Karpas-422 (cell line): ENCODE measurements at regions not wholly inside any gene's neighbourhood (a gene's known extent, or its start where the extent isn't known, plus 50 kb on each side); places are given as distances from the start of the nearest gene placed in this dataset.
"Not testable (repeated sequence)": the region's sequence is repeated elsewhere in the genome, so short reads cannot be mapped to it uniquely, and the experiment has no call there.

Experiments used
- DNase-seq: peaks from one replicate; pipeline ENCODE4 v3.0.0-alpha.2; 2015
- H2AFZ ChIP-seq: fragments of 200-600 bp; sonication (generic); 2 replicates; pipeline ENCODE4 v1.6.1; 2014; ENCODE audit warnings: antibody characterized with exemption, low read length, mixed read lengths
- H3K27ac ChIP-seq: fragments of 200-600 bp; sonication (generic); 2 replicates; pipeline ENCODE4 v1.5.1; 2014; ENCODE audit warnings: mild to moderate bottlenecking, low read length, moderate library complexity
- H3K27me3 ChIP-seq: fragments of 200-600 bp; sonication (generic); 2 replicates; pipeline ENCODE4 v1.6.1; 2014; ENCODE audit warnings: low read length, mixed read lengths
- H3K36me3 ChIP-seq: fragments of 200-600 bp; sonication (generic); 2 replicates; pipeline ENCODE4 v1.6.1; 2014; ENCODE audit warnings: low read length, mixed read lengths; ENCODE audit not compliant: insufficient read depth
- H3K4me1 ChIP-seq: fragments of 200-600 bp; sonication (generic); 2 replicates; pipeline ENCODE4 v1.6.1; 2014; ENCODE audit warnings: mild to moderate bottlenecking, low read length, mixed read lengths
- H3K4me2 ChIP-seq: fragments of 200-600 bp; sonication (generic); 2 replicates; pipeline ENCODE4 v1.6.1; 2014; ENCODE audit warnings: low read length, low read depth, mild to moderate bottlenecking; ENCODE audit not compliant: poor library complexity, severe bottlenecking
- H3K4me3 ChIP-seq: fragments of 200-600 bp; sonication (generic); 2 replicates; pipeline ENCODE4 v1.5.1; 2014; ENCODE audit warnings: mild to moderate bottlenecking, antibody characterized with exemption, low read length, mixed read lengths
- H3K79me2 ChIP-seq: fragments of 200-600 bp; sonication (generic); 2 replicates; pipeline ENCODE4 v1.6.1; 2014; ENCODE audit warnings: mild to moderate bottlenecking, low read length, mixed read lengths
- H3K9ac ChIP-seq: fragments of 200-600 bp; sonication (generic); 2 replicates; pipeline ENCODE4 v1.6.0; 2014; ENCODE audit warnings: low read length
- H3K9me2 ChIP-seq: fragments of 200-600 bp; sonication (generic), shearing (Covaris generic); replicated peaks from 2 replicates; pipeline ENCODE4 v1.6.0; 2014; ENCODE audit warnings: mild to moderate bottlenecking, low read length, moderate library complexity; ENCODE audit not compliant: insufficient read depth
- H3K9me3 ChIP-seq: fragments of 300-700, 200-600 bp; sonication (generic); 2 replicates; pipeline ENCODE4 v1.6.1; 2014; ENCODE audit warnings: low read length, mixed read lengths
- H4K20me1 ChIP-seq: fragments of 200-600 bp; sonication (generic); 2 replicates; pipeline ENCODE4 v1.6.1; 2014; ENCODE audit warnings: mild to moderate bottlenecking, antibody characterized with exemption, low read length, low read depth; ENCODE audit not compliant: insufficient read depth

DNA sequence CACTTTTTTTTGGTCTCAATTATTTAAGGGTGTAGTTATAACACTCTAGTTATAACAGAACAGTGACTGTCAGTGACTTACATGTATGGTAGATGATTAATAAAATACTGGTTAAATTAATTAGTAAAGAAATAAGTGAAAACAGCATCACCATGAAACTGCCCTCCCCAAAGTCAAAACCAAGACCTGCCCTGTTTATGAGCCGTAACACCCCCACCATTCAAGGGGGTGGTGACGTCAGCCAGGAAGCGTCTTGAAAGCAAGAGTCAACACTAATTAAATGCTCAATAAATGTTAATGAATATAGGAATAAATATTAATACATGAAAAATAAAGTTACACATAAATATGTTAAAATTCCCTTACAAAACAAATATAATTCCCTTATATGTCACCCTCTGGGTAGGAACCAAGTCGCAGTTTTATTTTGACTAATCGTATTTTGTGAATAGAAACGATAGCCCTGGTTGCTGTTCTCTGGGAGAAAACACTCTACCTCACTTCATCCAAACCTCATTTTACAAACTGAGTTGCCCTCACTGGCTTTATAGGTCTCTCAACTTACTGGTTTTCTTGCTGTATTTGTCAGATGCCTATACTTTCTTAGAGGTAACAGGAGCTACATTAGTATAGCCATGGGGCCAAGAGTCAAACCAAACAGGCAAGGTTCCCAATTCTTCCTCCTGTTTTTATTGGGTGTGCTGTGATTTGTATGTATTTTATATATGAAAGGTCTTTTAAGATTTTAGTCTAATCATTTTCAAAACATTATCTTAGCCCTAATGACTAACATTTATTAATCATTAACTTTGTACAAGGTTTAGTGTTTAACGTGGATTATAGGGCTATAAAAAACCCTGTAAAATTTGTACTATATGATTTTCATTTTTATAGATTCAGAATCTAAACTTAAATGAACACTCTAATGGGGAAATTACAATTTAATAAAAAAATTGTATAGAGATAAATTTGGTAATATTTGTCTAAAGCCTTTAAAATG lies 227.9 kb upstream of the IRAK1BP1 start:
- Histone ChIP-seq H3K27ac (no peak overlapping the region), H3K4me1 (no peaks in the 10 kb centered on the region), H3K9ac (no peak overlapping the region), H3K9me3 (no peaks in the 10 kb centered on the region), H2AFZ (no peak overlapping the region), H3K79me2 (no peaks in the 10 kb centered on the region), H3K4me3 (no peak overlapping the region), H3K9me2 (no peaks in the 10 kb centered on the region), H3K27me3 (no peaks in the 10 kb centered on the region), H3K4me2 (no peak overlapping the region), H4K20me1 (no peaks in the 10 kb centered on the region), H3K36me3 (no peaks in the 10 kb centered on the region)
- DNase-seq: no peak

DNA sequence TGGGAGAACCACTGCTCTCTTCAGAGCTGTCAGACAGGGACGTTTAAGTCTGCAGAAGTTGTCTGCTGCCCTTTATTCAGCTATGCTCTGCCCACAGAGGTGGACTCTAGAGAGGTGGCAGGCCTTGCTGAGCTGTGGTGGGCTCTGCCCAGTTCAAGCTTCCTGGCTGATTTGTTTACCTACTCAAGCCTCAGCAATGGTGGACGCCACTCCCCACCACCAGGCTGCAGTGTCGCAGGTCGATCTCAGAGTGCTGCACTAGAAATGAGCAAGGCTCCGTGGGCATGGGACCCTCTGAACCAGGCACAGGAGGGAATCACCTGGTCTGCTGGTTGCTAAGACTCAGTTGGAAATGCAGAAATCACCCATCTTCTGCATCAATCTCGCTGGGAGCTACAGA lies 223.4 kb upstream of the IRAK1BP1 start:
- H3K9ac ChIP-seq, H3K27ac ChIP-seq, H3K9me3 ChIP-seq, H2AFZ ChIP-seq, H4K20me1 ChIP-seq, H3K4me1 ChIP-seq, H3K36me3 ChIP-seq, H3K4me3 ChIP-seq, H3K4me2 ChIP-seq, H3K9me2 ChIP-seq, H3K27me3 ChIP-seq, H3K79me2 ChIP-seq, DNase-seq: not testable (repeated sequence)

DNA sequence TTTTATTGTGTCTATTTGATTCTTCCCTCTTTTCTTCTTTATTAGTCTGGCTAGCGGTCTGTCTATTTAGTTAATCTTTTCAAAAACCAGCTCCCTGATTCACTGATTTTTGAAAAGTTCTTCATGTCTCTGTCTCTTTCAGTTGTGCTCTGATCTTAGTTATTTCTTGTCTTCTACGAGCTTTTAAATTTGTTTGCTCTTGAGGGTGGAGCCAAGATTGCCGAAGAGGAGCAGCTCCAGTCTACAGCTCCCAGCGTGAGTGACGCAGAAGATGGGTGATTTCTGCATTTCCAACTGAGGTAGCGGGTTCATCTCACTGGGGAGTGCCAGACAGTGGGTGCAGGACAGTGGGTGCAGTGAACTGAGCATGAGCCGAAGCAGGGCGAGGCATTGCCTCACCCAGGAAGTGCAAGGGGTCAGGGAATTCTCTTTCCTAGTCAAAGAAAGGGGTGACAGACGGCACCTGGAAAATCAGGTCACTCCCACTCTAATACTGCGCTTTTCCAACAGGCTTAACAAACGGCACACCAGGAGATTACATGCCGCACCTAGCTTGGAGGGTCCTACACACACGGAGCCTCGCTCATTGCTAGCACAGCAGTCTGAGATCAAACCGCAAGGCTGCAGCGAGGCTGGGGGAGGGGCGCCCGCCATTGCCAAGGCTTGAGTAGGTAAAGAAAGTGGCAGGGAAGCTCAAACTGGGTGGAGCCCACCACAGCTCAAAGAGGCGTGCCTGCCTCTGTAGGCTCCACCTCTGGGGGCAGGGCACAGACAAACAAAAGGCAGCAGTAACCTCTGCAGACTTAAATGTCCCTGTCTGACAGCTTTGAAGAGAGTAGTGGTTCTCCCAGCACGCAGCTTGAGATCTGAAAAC lies 220.6 kb upstream of the IRAK1BP1 start:
- H3K9me2 ChIP-seq, H3K27ac ChIP-seq, H3K4me1 ChIP-seq, H3K4me2 ChIP-seq, DNase-seq, H3K27me3 ChIP-seq, H3K4me3 ChIP-seq, H3K36me3 ChIP-seq, H2AFZ ChIP-seq, H4K20me1 ChIP-seq, H3K79me2 ChIP-seq, H3K9me3 ChIP-seq, H3K9ac ChIP-seq: not testable (repeated sequence)

DNA sequence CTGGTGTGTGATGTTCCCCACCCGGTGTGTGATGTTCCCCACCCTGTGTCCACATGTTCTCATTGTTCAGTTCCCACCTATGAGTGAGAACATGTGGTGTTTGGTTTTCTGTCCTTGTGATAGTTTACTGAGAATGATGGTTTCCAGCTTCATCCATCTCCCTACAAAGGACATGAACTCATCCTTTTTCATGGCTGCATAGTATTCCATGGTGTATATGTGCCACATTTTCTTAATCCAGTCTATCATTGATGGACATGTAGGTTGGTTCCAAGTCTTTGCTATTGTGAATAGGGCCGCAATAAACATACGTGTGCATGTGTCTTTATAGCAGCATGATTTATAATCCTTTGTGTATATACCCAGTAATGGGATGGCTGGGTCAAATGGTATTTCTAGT lies 201.5 kb upstream of the IRAK1BP1 start:
- not testable (repeated sequence) for H2AFZ ChIP-seq, H3K27ac ChIP-seq, H3K79me2 ChIP-seq, H3K9me2 ChIP-seq, H4K20me1 ChIP-seq, DNase-seq, H3K4me1 ChIP-seq, H3K4me2 ChIP-seq, H3K36me3 ChIP-seq, H3K9ac ChIP-seq, H3K4me3 ChIP-seq, H3K27me3 ChIP-seq, H3K9me3 ChIP-seq

DNA sequence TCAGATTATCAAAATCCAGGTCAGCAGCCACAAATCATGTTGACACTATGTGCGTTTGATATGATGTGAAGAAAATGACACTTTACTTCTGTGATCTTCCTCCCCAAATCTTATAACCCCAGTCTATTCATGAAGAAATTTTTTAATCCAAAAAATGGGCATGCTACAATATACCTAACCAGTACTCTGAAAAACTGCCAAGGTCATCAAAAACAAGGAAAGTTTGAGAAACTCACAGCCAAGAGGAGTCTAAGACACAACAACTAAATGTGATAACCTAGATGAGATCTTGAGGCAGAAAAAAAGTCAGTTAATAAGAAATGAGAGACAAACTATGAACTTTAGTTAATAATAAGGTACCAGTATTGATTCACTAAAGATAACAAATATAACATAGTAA lies 200.6 kb upstream of the IRAK1BP1 start:
- H3K27ac ChIP-seq: no peak overlapping the region
- no peaks in the 10 kb centered on the region for H3K79me2 ChIP-seq
- H3K9me3 ChIP-seq: no peaks in the 10 kb centered on the region
- no peak overlapping the region for H2AFZ ChIP-seq
- no peak for DNase-seq
- no peak overlapping the region for H3K4me2 ChIP-seq
- no peaks in the 10 kb centered on the region for H4K20me1 ChIP-seq
- H3K27me3 ChIP-seq: no peaks in the 10 kb centered on the region
- no peaks in the 10 kb centered on the region for H3K9me2 ChIP-seq
- H3K4me1 ChIP-seq: no peaks in the 10 kb centered on the region
- H3K9ac ChIP-seq: no peak overlapping the region
- no peaks in the 10 kb centered on the region for H3K36me3 ChIP-seq
- H3K4me3 ChIP-seq: no peak overlapping the region

DNA sequence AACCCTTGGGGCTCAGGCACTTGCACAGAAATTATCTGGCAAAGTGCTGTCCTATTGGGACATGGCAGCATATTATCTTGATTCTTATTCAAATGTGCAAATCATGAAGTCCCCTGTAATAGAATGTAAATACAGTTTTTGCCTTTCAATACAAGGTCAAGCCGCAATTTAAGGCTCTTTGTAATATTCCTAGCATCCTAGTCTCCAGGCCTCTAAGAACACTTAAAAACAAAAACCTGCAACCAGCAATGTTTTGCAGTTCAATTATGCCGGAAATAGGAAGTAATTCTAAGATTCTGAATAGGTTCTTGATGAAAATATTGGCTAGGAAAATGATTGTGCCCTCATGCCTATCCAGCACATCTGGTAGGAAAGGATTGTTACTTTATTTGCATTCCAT lies 197.2 kb upstream of the IRAK1BP1 start:
- no peak overlapping the region for H3K9ac ChIP-seq
- H3K27ac ChIP-seq: no peak overlapping the region
- no peak for DNase-seq
- H3K4me2 ChIP-seq: no peak overlapping the region
- H3K4me1 ChIP-seq: no peaks in the 10 kb centered on the region
- no peaks in the 10 kb centered on the region for H3K9me3 ChIP-seq
- no peaks in the 10 kb centered on the region for H3K79me2 ChIP-seq
- no peaks in the 10 kb centered on the region for H4K20me1 ChIP-seq
- H2AFZ ChIP-seq: no peak overlapping the region
- H3K27me3 ChIP-seq: no peaks in the 10 kb centered on the region
- no peak overlapping the region for H3K4me3 ChIP-seq
- H3K9me2 ChIP-seq: no peaks in the 10 kb centered on the region
- H3K36me3 ChIP-seq: no peaks in the 10 kb centered on the region

DNA sequence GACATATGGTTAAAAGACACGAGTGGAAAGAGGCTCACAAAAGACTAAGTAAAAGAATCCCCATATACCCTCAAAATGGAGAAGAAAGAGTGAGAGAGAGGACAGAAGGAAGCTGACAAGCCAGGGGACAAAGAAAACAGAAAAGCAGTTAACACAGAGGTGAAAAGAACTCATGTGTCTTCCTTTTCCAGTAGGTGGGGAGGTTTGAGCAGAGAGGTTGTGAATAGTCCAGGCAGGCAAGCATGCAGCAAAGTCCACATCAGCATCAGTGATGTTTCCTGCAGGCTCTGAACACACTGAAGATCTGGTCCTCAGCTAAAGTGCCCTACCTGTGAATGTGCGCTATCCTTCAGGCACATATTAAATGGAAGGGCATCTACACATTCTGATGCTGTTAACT lies 196.5 kb upstream of the IRAK1BP1 start:
- Histone ChIP-seq H3K4me1 (no peaks in the 10 kb centered on the region), H3K36me3 (no peaks in the 10 kb centered on the region), H4K20me1 (no peaks in the 10 kb centered on the region), H3K9ac (no peak overlapping the region), H3K4me3 (no peak overlapping the region), H3K9me2 (no peaks in the 10 kb centered on the region), H3K27me3 (no peaks in the 10 kb centered on the region), H3K4me2 (no peak overlapping the region), H2AFZ (no peak overlapping the region), H3K79me2 (no peaks in the 10 kb centered on the region), H3K9me3 (no peaks in the 10 kb centered on the region), H3K27ac (no peak overlapping the region)
- no peak for DNase-seq
